SIG-M5 treated with dmso at 0.1 percent for 504 hours (cell line): ENCODE measurements at regions not wholly inside any gene's neighbourhood (a gene's known extent, or its start where the extent isn't known, plus 50 kb on each side); places are given as distances from the start of the nearest gene placed in this dataset.
"Not testable (repeated sequence)": the region's sequence is repeated elsewhere in the genome, so short reads cannot be mapped to it uniquely, and the experiment has no call there.

Source experiments
- DNase-seq: peaks from one replicate; lab custom pipeline; 2025; ENCODE audit not compliant: unreplicated experiment; lab: John Stamatoyannopoulos, UW

DNA sequence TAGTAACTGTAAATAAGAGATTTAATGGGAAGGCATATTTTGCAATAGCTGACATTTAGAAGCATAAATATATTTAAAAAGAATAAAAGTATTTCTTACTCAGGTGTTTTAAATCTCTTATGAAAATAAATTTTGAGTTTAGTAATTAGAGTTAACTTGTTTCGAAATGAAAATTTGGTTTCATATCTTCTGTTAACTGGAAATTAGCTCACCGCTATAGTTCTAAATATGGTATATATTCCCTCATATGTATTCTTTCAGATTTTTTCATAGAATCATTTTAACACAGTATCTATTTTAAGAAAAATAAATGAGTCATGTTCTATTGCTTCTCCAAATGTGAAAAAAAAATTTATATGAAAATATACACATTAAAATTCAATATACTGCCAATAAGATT is 434.1 kb downstream of the DTWD2 start:
- DNase-seq = no peak

DNA sequence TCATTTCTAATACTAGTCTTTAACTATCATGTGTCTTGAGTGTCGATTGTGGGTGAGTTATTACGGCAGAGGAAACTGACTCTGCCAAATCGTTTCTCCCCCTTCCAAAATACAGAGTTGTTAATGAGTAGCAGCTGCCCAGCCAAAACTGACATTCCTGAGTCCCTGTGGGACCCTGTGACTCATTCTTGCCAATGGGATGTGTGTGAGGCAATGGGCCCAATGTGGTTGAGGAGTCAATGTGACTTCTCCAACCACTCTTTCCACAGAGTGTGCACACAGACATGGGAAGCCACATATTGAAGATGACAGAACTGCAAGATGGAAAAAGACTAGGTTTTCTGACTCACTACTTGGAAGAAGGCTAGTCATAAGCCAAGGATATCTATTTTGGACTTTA is 434.7 kb downstream of the DTWD2 start:
- no peak for DNase-seq

DNA sequence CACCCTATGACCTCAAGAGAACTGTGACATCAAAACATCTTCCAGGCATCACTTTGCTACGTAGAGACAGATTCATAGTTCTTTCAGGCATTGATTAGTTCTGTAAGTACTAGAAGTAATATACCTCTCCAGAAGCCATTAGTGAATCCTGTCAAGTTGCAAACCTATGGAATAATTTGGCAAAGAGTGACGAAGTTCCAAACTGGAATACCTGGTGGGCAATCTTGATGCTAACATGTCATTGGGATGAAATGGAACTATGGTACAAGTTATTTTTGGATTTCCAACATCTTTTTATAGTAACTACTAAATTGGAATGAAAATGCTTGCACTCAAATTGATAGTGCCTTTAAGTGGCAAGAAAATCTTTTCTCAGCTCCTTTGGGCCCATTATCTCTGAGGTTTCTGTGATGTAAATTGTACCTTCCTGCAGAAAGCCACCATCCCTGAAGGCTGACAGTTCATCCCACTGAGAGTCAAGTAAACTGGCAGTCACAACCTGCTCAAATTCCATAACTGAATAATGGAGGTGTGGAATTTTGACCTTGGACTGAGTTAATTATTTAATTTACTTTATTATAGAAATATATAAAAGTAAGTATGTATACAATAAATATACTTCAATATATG is 435.5 kb downstream of the DTWD2 start:
- DNase-seq = no peak

DNA sequence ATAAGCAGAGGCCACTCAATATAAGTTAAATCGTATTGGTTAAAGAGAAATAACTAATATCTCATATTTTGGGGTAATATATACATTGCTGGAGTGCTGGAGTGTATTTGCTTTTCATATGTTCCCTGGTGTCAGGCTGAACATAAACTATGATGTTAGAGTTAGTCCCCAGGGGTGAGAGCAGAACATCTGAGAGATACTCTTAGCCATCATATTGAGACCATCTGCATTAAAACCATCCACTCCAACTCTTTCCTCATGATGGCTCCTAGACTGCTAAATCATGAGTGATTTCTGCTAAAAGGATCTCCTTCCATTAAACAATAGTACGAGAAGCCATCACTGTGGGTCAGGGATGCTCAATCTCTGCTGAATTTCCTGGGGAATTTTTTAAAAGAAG is 436.2 kb downstream of the DTWD2 start:
- no peak for DNase-seq

DNA sequence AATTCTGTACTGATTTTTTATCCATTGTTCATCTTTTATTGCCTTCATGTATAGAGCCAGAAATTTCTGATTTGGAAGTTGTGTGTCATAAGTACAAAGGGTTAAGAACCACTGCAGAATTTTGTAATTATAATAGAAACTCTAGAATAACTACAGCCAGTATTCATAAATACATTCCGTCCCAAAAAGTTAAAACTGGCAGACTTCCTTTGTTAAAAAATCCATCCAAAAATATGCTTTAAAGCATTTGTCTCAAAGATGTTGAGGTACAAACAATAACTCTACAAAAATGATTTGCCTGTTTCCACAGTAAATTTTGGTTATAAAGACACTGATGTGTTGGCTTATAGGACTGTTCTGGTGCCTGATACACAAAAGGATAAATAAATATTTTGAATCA is 436.6 kb downstream of the DTWD2 start:
- DNase-seq = no peak

DNA sequence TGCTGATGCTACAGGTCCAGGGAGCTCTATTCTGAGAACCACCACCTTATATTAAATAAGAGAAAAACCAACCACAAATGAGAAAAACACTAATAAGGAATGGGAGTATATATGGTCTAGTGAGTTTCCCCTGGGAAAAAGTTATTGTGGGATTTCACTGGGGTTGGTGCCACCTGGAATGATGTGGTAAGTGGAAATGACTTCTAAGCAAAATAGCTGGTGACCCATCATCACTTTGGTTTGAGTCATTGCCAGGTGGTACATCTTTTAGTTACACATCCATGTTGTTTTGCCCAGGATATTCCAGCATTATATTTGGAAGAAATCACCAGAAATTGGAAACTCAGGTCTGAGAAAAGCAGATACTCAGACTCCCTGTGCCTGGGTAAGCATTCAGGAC is 437.3 kb downstream of the DTWD2 start:
- no peak for DNase-seq

DNA sequence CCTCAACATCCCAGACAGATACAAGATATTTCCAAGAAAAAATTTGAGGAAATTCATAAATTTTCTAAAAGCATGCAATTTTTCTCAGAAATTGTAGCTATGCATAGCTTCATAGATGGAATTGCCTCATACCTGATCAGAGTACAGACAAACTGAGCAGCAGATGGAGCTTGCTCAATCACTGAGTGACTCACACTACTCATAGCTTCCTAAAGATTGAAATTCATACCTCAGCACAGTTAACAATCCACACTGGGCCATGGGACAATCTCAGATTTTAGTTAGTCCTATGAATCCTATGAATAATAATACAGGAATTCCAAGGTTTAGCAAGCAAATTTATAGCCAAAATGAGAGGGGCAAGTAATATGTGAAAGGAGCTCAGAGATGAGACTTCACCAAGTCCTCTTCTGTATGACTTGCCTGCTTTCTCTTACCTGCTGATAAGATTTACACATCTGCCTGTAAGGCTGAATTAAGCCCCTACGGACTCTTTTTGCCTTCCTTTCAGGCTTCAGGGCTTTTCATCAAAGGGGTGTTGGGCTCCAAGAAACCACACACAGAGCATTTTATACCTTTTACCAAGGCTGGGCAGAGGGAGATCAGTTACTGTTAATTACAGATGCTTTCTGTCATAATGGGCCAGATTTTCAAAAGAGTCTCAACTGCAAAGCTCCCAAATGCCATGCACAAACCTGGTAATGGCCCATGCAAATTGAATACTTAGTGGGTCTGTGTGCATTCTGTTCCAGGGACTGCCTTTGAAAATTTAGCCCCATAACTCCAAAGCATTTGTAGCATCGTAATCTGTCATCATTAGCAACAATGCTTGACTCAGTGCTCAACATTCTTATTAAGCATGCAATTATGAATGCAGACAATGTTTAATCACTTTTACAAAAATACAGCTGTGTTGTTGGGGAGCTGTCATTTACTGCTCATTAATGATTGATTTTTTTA is 439.3 kb downstream of the DTWD2 start:
- DNase-seq = peak; percentile 36

DNA sequence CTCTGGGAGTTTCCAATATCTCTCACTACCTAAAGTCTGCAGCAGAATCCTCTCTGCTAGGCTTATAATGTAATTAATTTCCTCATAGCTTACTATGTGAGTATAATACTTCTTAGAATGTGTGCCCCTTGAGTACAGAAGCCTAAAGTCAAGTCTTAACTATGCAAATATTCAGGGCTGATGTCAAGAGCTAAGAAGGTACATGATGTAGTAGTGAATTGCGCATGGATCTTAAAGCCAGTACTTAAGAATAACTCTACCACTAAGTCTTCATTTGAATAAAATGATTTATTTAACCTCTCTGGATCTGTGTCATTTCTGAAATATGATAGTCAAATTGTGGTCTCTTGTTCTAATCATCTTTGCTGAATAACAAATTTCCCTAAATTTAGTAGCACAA is 442.9 kb downstream of the DTWD2 start:
- DNase-seq = no peak

DNA sequence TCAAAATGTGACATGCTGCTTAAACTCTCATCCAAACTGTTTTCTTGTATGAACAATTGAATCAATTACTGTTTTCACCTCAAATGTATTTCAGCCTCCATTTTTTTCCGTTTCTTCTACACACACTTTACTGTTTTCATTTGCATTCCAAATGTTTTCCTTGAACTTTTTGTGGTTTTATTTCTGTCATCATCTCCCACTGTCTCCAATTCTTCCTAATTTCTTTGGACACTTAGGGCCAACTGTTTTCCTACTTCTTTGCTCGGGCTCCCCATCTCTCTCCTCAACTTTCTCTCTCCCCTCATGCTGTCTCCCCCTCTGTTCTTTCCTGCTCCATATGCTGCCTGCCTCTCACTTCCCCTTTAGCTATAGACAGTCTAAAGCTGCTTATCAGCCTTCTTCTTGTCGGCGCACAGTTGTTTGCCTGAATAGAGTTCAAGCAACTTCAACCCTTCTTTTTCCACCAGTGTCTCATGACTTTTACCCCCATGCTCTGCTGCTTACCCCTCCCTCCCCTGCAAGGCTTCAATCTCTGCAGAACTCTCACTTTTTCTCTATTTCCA is 443.4 kb downstream of the DTWD2 start:
- DNase-seq = peak; percentile 40

DNA sequence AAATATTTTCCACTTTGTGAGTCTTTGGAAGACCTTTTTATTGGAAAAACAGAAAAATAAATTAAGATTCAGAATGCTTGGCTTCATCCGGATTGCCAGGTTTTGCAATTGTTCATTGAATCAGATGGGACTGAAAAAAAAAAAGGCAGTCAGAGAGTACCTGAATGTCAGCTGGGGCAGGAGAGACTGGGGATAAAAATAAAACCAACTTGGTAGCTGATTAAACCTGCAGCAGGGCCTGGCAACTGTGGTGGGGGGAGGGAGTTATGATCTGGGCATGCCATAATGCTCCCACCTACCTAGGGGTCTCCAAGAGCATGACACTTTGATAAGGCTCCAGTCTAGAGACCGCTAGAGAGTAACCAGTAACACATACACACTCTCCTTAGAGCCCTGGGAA is 454.4 kb downstream of the DTWD2 start:
- no peak for DNase-seq

DNA sequence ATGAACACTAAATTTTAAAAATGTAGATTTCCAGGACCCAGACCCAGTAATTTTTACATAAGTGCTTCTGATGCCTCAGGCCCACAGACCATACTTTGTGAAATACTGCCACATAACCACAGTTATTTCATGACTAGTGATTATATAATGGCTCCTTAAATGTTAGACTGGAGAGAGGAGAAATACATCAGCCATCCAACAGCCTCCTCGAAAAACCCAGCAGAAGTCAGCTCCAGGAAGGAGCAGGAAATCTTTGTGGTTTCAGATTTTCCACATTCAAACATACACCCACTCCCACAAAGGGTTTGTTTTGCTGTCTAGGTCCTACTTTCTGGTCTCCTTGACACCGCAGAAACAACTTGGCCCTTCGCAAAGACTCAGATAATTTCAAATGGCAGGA is 455.2 kb downstream of the DTWD2 start:
- DNase-seq = no peak

DNA sequence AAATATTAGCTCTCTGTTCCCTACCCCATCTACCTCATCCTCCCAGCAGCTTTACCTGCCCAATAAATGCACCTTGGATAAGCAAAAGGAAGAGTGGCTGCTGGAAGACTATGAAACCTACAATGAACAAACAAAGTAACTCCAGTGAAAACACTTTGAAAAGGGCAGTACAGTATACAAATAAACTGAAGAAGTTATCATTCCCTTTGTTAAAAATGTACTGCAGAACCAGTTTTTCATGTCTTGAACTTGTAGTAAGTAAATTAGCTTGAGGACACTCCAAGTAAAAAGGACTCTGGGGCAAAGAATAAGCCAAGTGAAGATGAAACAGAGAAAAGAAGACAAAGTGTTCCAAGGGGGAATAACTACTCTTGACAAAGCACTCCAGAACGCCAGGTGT is 457.1 kb downstream of the DTWD2 start:
- DNase-seq = peak; percentile 33

DNA sequence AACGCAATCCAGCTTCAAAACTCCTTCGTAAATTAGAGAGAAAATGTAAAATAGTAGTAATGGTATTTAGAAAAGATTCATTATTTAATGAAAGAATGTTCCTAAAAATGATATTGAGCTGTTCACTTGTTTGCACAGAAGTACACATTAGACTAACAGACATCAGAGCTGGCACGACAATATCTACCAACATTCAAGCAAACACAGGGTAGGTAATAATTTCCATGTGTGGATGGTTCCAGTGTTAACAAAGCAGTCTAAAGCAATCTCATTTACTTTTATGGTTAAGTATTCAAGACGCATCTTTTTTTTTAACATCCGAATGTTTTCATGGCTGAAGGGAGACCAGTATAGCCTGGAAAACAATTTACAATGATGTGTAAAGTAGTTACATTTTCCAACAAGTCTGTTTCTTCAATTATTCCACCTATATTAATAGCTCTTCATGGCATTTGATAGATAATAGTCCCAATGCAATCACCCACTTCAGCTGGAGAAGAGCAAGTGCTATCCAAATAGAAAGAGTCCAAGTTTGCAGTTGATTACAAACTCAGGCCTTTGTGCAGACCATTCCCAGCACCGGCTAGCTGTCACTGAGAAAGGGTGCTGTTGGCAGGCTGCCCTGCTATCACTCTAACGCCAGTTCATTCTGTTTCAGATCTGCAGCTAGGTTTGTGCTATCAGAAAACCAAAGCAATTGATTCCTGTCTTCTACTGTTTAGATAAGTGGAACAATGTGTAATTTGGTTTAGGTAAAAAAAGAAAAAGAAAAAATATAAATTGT is 458.8 kb downstream of the DTWD2 start:
- DNase-seq = no peak

DNA sequence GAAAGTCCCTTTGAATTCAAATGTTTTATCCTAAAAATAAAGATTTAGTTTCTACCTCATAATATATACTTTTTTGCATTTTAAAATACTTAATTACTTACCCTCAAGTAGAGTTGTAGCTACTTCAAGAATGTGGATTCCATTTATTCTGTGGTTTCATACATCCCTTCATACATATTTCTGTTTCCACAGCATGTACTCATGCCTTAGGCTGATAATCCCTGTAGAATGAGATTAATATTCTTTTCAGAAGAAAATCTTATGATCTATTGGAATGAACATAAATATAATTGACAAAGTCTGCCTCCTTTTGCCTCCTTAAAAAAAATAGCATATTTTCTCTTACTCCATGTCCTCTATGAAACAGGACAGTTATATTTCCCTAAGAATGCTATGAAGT is 465.7 kb downstream of the DTWD2 start:
- DNase-seq = no peak

DNA sequence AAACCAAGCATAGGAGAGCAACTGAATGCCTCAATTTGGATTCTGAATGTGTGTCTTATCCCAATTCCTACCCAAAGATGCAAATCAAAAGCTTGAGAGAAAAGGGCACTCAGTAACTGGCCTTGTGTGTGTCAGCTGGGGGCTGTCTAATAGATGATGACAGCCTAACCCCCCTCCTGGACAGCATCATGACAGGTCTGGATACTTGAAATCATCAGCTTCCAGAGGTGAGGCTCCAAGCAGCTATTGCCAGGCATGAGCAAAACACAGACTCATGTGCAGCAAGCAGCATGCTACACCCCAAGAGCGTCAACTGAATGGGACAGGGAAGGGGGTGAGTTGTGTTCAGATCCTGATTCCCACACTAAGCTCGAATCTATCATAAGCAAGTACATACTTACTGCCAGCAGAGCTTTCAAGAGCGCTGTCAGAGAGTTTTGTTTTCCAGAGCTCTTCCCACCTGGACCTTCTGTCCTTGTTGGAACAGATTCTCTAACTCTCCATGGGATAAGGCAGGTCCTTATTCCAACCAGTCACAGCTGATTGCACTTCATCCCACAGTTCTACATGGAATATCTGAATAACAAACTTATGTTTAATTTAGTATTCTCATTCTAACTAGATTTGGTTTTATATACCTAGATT is 467.5 kb downstream of the DTWD2 start:
- no peak for DNase-seq

DNA sequence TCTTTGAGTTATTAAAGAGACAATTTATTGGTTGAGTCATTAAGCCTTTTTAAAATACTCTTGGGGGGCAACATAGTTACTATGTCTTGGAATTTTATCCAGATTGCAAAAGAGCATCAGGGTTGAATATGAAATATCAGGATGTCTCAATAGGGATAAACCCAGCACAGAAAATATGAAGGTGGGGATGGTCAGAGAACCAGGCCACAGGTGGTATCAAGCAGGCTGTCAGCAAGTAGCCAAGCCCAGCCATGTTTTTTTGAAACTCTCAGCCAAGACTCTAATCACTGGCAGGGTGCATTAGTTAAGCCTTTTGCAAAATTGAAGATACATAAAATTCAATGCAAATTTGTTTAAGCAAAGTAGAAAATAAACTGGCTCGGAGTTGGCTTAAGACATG is 468.9 kb downstream of the DTWD2 start:
- DNase-seq = no peak

DNA sequence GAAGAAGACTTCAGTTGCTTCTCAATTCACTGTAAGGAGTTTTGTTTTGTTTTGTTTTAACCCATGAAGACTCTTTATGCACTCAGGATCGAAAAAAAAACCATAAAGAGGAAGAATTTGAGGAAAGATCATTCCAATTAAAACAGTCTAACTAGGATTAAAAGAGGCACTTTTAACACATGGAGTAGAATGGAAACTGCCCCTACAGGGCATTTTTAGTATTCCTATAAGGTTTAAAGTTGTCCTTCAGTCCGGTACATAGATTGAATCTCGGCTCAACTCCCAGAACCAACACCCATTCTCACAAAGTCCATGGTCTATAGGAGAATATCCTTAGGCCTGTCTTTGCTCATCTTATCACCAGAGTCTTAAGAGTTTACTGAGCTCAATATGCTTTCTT is 469.6 kb downstream of the DTWD2 start:
- no peak for DNase-seq

DNA sequence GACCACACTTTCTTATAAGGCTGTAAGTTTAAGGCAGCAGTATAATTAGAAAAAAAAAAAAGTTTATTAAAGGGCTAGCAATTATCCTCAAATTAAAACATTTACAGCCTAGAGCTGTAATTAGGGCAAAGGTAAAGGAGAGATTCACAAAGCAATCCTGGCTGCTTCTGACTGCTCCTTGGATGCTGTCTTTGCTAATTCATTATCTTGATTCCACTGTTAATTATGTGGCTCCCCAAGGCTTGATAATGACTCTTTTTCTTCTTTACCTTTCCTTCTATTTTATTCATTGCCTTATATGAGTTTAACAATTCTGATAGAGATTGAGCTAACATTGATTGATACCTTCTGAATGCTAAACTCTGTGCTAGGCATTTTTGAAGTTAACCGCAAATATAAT is 476.5 kb downstream of the DTWD2 start:
- DNase-seq = no peak

DNA sequence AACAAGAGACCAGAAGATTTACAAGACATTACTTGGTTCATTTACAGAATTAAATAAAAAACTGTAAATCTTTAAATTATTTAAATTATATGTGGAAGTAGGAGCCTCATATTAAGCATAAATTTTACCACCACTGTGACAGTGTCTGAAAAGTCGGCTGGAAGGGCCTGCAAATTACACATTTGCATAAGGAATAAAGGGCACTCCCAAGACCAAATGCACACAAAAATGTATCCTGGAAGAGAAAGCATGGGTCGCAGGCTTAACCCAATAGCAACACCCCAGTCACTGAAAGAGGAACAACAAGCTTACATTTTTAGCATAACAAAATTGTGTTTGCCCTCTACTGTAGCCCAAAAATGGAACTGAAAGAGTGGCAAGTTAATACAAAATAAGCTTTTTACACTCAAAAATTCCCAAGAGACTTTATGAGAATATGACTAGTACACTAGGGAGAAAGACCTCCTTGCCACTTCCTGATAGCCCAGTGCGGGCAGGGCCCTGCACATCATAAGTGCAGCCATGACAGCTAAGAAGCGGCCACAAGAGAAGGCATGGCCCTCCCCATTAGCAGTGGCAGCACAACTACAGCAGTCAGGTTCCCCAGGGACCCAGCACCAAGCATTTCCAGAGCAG is 482.0 kb downstream of the DTWD2 start:
- DNase-seq = no peak

DNA sequence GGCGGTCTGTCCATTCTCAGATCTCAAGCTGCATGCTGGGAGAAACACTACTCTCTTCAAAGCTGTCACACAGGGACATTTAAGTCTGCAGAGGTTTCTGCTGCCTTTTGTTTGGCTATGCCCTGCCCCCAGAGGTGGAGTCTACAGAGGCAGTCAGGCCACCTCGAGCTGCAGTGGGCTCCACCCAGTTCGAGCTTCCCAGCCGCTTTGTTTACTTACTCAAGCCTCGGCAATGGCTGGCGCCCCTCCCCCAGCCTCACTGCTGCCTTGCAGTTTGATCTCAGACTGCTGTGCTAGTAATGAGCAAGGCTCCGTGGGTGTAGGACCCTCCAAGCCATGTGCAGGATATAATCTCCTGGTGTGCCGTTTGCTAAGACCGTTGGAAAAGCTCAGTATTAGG is 486.1 kb downstream of the DTWD2 start:
- not testable (repeated sequence) for DNase-seq

DNA sequence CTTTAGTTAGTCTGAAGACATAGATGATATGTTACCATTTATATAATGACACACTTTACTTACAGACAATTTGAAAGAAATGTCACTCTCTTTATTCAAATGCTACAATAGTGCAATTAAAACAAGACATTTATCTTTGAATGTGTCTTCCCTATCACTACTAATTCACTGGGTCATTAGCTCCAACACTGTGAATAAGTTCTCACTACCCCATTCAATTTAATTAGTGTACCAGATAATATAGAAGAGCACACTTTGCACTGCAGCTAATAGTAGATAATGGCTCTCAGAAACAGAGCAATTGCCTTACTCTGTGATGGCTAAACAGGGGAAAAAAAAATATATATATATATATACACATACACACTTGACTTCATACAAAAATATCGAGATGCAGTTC is 497.0 kb downstream of the DTWD2 start:
- no peak for DNase-seq
